ENCODE measurements at regions not wholly inside any gene's neighbourhood (a gene's known extent, or its start where the extent isn't known, plus 50 kb on each side); places are given as distances from the start of the nearest gene placed in this dataset.

GRCh38 chr5:8399471-8399870 lies 530.5 kb downstream of the MTRR start:
- Histone ChIP-seq H3K27ac (ENCODE audit: control insufficient read depth, insufficient read depth, low read length) (no peak overlapping the region), H3K4me3 (ENCODE audit: control insufficient read depth in 2 of 3, extremely low read depth in 1 of 3, insufficient read depth in 2 of 3, low read depth in 1 of 3, low read length in 3 of 3) (no peak overlapping the region), H2AFZ (ENCODE audit: control insufficient read depth, low read length) (no peak overlapping the region), H3K36me3 (ENCODE audit: control insufficient read depth in 2 of 2, extremely low read depth in 1 of 2, insufficient read depth in 2 of 2, low read length in 2 of 2) (no peaks in the 10 kb centered on the region), H3K27me3 (ENCODE audit: control insufficient read depth, extremely low read depth, insufficient read depth, low read length) (no peaks in the 10 kb centered on the region), H3K79me2 (ENCODE audit: control insufficient read depth, insufficient read depth, low read length) (no peaks in the 10 kb centered on the region), H3K9me3 (ENCODE audit: control insufficient read depth, low read depth, low read length) (no peaks in the 10 kb centered on the region), H4K20me1 (ENCODE audit: control insufficient read depth, extremely low read depth, insufficient read depth, low read length) (no peaks in the 10 kb centered on the region), H3K9me1 (ENCODE audit: control insufficient read depth, extremely low read depth, insufficient read depth, low read length) (no peaks in the 10 kb centered on the region), H3K9ac (ENCODE audit: control insufficient read depth, extremely low read depth, insufficient read depth, low read length) (no peak overlapping the region), H3K4me1 (ENCODE audit: control insufficient read depth, extremely low read depth, insufficient read depth, low read length) (no peaks in the 10 kb centered on the region), H3K4me2 (ENCODE audit: control insufficient read depth, extremely low read depth, insufficient read depth, low read depth, low read length) (no peak overlapping the region)
- dilution Hi-C loops (cut with MboI; ENCODE audit: extremely low pct_ligation_motif_present, low sequenced_read_pairs), result no loop called here
- no peak for DNase-seq (ENCODE audit: low read depth, low spot score)
- no peak for TF ChIP-seq EZH2 (IDR thresholded peaks at IDR 0.05; ENCODE audit: low read length)
- no peak for TF ChIP-seq CTCF (optimal IDR thresholded peaks at IDR 0.05 in 1 of 3, IDR thresholded peaks at IDR 0.05 in 1 of 3, conservative IDR thresholded peaks at IDR 0.05 in 1 of 3; ENCODE audit: extremely low read depth in 1 of 3, insufficient read depth in 2 of 3, low read length in 3 of 3)
- FAIRE-seq, result no peak

GRCh38 chr5:8408258-8408657 lies 539.3 kb downstream of the MTRR start:
- H3K4me2 ChIP-seq (ENCODE audit: control insufficient read depth, extremely low read depth, insufficient read depth, low read depth, low read length), result no peak overlapping the region
- TF ChIP-seq CTCF (optimal IDR thresholded peaks at IDR 0.05 in 1 of 3, IDR thresholded peaks at IDR 0.05 in 1 of 3, conservative IDR thresholded peaks at IDR 0.05 in 1 of 3; ENCODE audit: extremely low read depth in 1 of 3, insufficient read depth in 2 of 3, low read length in 3 of 3) (no peak), EZH2 (IDR thresholded peaks at IDR 0.05; ENCODE audit: low read length) (no peak)

More at GRCh38 chr5:8408258-8408657, 539.3 kb downstream of the MTRR start:
- no peak overlapping the region for H2AFZ ChIP-seq (ENCODE audit: control insufficient read depth, low read length)
- no peaks in the 10 kb centered on the region for H3K27me3 ChIP-seq (ENCODE audit: control insufficient read depth, extremely low read depth, insufficient read depth, low read length)
- FAIRE-seq (no peak), DNase-seq (ENCODE audit: low read depth, low spot score) (no peak)
- dilution Hi-C loops (cut with MboI; ENCODE audit: extremely low pct_ligation_motif_present, low sequenced_read_pairs), result no loop called here
- H3K27ac ChIP-seq (ENCODE audit: control insufficient read depth, insufficient read depth, low read length), result no peak overlapping the region
- H3K9me1 ChIP-seq (ENCODE audit: control insufficient read depth, extremely low read depth, insufficient read depth, low read length), result no peaks in the 10 kb centered on the region
- no peaks in the 10 kb centered on the region for H3K36me3 ChIP-seq (ENCODE audit: control insufficient read depth in 2 of 2, extremely low read depth in 1 of 2, insufficient read depth in 2 of 2, low read length in 2 of 2)
- peaks cover 2% of the 10 kb centered on the region for H3K9me3 ChIP-seq (ENCODE audit: control insufficient read depth, low read depth, low read length)
- H3K79me2 ChIP-seq (ENCODE audit: control insufficient read depth, insufficient read depth, low read length), result no peaks in the 10 kb centered on the region
- H3K4me3 ChIP-seq (ENCODE audit: control insufficient read depth in 2 of 3, extremely low read depth in 1 of 3, insufficient read depth in 2 of 3, low read depth in 1 of 3, low read length in 3 of 3), result no peak overlapping the region
- no peak overlapping the region for H3K9ac ChIP-seq (ENCODE audit: control insufficient read depth, extremely low read depth, insufficient read depth, low read length)
- no peaks in the 10 kb centered on the region for H4K20me1 ChIP-seq (ENCODE audit: control insufficient read depth, extremely low read depth, insufficient read depth, low read length)
- no peaks in the 10 kb centered on the region for H3K4me1 ChIP-seq (ENCODE audit: control insufficient read depth, extremely low read depth, insufficient read depth, low read length)

All from keratinocyte (primary cell).